DMS 273 (cell line): ENCODE measurements at regions not wholly inside any gene's neighbourhood (a gene's known extent, or its start where the extent isn't known, plus 50 kb on each side); places are given as distances from the start of the nearest gene placed in this dataset.

ENCODE experiments used
- DNase-seq: peaks from one replicate; lab custom pipeline; 2025; ENCODE audit not compliant: unreplicated experiment; lab: John Stamatoyannopoulos, UW

- no peak for DNase-seq
Measured at GRCh38 chr13:54150851-54151250, 1122.2 kb downstream of the OLFM4 start.

- DNase-seq, result peak; percentile 0
Measured at GRCh38 chr13:54162069-54162468, 1133.5 kb downstream of the OLFM4 start.

DNA sequence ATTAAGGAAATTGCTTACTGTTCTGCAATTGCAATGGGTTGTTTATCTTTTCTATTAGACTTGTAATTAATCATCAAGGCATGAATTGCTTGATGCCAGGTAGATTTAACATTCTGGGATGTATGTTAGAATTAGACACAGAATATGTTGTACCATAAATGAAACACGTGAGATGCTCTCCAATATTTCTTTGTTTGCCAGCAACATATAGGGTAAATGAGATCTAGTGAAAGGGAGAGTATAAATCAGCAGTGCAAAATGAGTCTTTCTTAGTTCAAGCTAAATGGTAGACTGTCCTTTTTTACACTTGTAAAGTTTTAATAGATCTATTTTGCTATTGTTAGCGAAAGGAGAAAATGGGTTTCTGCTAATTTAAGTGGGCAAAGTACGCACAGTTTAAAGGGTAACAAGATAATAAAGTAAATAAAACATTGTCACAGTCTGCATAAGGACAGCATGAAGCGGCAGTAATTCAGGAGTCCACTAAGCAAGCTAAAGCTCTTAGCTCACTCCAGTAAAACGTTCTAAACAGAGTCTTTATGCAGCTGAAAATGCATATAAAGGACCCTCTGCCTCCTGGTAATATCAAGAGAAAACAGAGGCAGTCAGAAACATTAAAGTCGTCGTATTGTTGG is 1137.1 kb downstream of the OLFM4 start:
- DNase-seq, result no peak

DNA sequence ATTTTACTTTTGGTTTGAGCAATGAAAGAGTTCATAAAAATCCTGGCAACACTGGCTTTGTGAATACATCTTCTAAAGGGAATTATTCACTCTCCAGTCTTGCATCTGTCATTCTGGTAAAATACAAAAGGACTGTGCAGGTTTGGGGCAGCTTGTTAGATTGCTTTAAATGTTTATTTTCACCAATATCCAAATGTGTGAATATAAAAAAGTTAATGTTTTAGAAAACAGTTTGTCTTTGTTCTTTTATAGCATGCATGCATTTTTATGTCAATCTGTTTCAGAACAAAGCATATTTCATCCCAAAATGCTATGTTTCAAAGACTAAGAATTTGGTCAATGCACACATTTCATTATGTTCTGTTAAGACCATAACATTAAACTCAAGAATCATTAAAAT is 1145.4 kb downstream of the OLFM4 start:
- no peak for DNase-seq

- no peak for DNase-seq
Measured at GRCh38 chr13:54175466-54175865, 1146.9 kb downstream of the OLFM4 start.

GRCh38 chr13:54177466-54177865 is 1148.9 kb downstream of the OLFM4 start:
- no peak for DNase-seq

GRCh38 chr13:54183166-54183565 is 1154.6 kb downstream of the OLFM4 start:
- no peak for DNase-seq

- no peak for DNase-seq
Measured at GRCh38 chr13:54183728-54184127, 1155.1 kb downstream of the OLFM4 start.

GRCh38 chr13:54184576-54184975 is 1156.0 kb downstream of the OLFM4 start:
- no peak for DNase-seq

- no peak for DNase-seq
Measured at GRCh38 chr13:54185101-54185500, 1156.5 kb downstream of the OLFM4 start.

DNA sequence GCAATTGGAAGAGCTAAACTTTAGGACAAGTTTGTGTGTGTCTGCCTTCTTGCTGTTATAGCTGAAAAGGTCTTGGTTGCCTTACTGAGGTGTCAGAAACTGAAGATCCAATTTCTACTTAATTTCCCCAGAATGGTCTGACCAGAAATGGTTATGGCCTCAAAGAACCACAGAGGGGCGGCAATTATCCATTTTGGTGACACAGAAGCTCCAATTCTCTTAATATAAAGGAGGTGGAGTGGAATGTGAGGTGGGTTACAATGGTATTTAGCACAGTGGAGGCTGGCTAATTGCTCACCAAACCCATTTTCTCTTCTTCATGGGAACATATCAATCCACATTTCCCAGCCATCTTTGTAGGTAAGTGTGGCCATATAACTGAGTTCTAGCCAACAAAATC is 1157.2 kb downstream of the OLFM4 start:
- peak; percentile 43 for DNase-seq

GRCh38 chr13:54187461-54187860 is 1158.8 kb downstream of the OLFM4 start:
- no peak for DNase-seq

GRCh38 chr13:54194233-54195024 is 1165.8 kb downstream of the OLFM4 start:
- DNase-seq, result no peak

GRCh38 chr13:54196684-54197083 is 1168.1 kb downstream of the OLFM4 start:
- DNase-seq, result no peak

DNA sequence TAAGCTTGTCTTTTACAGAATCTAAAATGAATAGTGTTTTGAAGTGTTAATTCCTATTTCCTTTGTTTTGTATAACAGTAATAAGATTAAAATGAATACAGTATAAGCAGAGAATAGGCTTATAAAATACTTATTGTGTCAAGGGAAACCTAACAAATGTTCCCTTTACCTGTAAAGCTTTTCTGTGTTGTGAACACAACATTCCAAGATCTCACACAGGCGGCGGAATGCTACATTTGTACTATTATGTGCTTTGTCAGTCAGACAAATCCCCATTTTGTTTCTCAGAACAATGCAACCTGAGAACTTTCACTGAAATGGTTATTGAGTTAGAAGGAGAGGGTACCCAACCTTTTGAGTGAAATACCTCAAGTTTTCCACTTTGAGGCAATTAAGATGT is 1170.3 kb downstream of the OLFM4 start:
- DNase-seq, result no peak

DNA sequence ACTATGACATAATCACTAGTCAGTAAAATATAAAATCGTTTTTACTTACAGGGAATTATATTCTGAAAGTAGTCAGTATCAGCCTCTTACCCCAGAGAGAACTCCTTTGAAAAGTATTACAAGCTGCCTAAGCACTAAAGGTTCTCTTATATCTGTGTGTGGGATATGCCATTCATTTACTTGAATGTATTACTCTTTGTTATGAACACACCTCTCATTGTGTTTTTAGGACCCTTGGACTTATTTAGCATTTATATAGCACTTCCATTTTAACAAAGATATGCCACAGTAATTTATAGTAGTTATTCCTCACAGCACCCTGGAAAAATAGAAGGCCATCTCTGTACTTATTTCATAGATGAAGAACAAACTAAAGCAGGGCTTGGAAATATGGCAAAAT is 1178.0 kb downstream of the OLFM4 start:
- no peak for DNase-seq

DNA sequence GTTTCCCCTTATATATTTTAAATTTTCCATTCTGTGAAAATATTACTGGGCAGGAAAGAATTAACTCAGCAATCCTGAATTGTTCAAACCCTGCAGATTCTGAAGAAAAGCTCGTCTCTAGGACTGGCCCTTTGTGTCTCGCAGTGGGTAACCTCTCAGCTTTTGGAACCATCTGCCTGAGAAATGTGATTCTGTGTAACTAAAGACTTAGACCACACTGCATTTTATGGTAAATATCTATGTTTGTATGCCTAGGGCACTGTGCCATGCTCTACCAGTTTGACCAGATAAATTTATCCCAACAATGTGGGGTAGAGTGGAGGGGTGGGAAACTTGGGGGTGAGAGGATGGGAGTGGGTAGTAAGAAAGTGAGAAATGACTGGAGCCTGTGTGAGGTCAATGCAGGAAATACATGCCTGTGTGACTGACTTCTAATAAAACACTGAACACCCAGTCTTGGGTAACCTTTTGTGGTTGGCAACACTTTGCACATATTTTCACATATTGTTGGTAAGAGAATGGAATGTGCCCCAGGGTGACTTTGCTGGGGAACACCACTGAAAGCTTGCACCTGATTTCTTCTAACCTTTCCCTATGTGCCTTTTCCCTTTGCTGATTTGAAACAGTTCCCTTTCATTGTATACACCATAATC is 1181.9 kb downstream of the OLFM4 start:
- no peak for DNase-seq

DNA sequence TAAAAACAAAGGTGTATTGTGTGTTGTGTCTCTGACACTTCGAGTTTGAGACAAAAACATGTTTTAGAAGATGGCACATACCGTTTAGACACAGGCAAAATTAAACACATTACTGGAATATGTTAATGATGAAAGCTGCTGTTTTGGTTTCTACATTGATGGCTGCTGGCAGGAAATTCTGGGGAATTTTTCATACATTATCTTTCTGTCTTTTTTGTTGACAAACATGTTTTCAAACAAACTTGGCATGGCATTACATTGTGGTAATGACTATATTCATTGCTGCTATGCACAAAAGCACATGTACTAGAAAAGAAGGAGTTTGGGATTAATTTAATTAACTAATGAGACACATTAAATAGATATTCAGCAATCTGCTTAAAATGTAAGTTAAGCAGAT is 1187.6 kb downstream of the OLFM4 start:
- DNase-seq, result no peak

- no peak for DNase-seq
Measured at GRCh38 chr13:54226876-54227275, 1198.3 kb downstream of the OLFM4 start.

- DNase-seq, result no peak
Measured at GRCh38 chr13:54232700-54233099, 1204.1 kb downstream of the OLFM4 start.

- DNase-seq, result no peak
Measured at GRCh38 chr13:54234607-54235006, 1206.0 kb downstream of the OLFM4 start.

DNA sequence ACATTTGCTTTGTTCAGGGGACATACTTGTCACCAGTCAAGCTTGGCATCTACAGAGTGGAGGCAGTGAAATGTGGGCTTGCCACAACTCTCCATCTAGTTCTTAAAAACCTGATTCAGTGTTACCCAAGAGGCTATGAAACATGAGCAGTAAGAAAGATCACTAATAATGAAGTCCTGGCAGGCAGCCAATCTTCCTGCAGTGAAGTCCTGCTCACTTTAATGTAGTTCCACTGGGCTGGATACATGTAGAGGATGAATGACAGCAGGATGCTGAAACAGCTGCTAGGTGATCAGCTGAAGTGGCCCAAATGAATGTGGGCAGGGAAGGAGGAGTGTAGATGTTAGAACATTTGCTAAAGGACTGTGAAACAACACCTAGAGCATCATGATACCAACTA is 1213.1 kb downstream of the OLFM4 start:
- peak; percentile 73 for DNase-seq
